Lower lobe of right lung (tissue), 2 donors: ENCODE measurements at regions not wholly inside any gene's neighbourhood (a gene's known extent, or its start where the extent isn't known, plus 50 kb on each side); places are given as distances from the start of the nearest gene placed in this dataset.

Experiments used
- ATAC-seq, 2 donors: fragments of 200-7000 bp; cut with Tn5 transposase; one replicate each; pipeline ENCODE4 v1.9.1; 2020 to 2022; ENCODE audit warnings: mild to moderate bottlenecking in 2 of 2, moderate library complexity in 2 of 2
- DNase-seq: peaks from one replicate; pipeline ENCODE4 v3.0.0-alpha.2; 2020
- H3K27ac ChIP-seq: fragments of 200-600 bp; one replicate; pipeline ENCODE4 v1.8.0; 2022
- H3K27me3 ChIP-seq: fragments of 200-600 bp; one replicate; pipeline ENCODE4 v1.8.0; 2022; ENCODE audit warnings: low read depth
- H3K36me3 ChIP-seq: fragments of 200-600 bp; one replicate; pipeline ENCODE4 v1.8.0; 2022; ENCODE audit warnings: mild to moderate bottlenecking
- H3K4me1 ChIP-seq: fragments of 200-600 bp; one replicate; pipeline ENCODE4 v1.8.0; 2022
- H3K4me3 ChIP-seq: fragments of 200-600 bp; one replicate; pipeline ENCODE4 v1.8.0; 2022; ENCODE audit warnings: mild to moderate bottlenecking
- H3K9me3 ChIP-seq: fragments of 200-600 bp; one replicate; pipeline ENCODE4 v1.8.0; 2022
- intact Hi-C: fragments of 100-400 bp; cut with DNase I; formaldehyde crosslinking; loops from one replicate; pipeline ENCODE4 v1.11.0; 2022
- TF ChIP-seq, protein P1 (sequence below): fragments of 200-600 bp; IDR thresholded peaks from one replicate; pipeline ENCODE4 v1.8.0; 2022; ENCODE audit warnings: antibody characterized with exemption, mild to moderate bottlenecking
- donor health status: DM: no; HTN: yes; CAD: no; lungs with severe emphysema.

DNA sequence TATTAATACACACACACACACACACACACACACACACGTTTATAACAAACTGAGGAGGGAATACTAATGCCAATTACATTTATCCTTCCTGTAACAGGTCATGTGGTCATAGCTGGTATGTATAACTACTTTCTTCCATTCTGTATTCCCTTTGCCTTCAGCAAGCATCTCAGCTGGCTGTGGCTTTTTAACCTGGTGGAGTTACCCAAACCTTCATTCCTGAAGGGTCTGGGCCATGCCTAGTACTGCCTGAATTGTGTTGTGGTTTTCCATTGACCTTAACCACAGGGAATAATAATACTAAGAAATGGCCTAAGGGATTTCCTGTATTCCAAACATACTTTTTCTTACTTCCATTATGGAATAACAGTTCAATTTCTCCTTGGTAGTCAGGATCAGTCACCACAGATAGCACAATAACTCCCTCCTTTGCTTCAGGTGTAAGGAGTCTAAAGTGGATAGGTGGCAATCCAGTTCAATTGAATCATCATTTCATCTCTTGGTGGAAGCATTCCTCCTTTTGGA lies 222.2 kb upstream of the MEF2C start:
- ATAC-seq = no peak
- intact Hi-C loops = no loop called here
- TF ChIP-seq, protein P1, sequence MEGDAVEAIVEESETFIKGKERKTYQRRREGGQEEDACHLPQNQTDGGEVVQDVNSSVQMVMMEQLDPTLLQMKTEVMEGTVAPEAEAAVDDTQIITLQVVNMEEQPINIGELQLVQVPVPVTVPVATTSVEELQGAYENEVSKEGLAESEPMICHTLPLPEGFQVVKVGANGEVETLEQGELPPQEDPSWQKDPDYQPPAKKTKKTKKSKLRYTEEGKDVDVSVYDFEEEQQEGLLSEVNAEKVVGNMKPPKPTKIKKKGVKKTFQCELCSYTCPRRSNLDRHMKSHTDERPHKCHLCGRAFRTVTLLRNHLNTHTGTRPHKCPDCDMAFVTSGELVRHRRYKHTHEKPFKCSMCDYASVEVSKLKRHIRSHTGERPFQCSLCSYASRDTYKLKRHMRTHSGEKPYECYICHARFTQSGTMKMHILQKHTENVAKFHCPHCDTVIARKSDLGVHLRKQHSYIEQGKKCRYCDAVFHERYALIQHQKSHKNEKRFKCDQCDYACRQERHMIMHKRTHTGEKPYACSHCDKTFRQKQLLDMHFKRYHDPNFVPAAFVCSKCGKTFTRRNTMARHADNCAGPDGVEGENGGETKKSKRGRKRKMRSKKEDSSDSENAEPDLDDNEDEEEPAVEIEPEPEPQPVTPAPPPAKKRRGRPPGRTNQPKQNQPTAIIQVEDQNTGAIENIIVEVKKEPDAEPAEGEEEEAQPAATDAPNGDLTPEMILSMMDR = no peak

DNA sequence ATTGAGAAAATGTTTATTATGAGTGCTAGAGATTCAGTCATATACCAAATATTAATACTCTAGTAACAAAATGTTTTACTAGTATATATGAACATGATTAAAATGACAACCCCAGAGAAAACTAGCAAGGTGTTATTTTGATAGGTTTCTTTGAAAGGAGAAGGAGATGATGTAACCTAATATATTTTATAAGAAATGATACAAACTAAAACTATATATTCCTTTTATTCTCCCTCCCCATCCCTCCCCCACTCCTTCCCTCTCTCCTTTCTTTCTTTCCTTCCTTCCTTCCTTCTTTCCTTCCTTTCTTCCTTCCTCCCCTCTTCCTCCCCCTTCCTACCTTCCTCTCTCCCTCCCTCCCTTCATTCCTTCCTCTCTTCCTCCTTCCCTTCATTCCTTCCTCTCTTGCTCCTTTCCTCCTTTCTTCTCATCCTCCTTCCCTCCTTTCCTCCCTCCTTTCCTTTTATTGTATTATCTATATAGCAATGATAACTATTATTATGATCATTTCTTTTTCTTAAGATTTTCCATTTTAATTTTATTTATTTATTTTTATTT lies 215.3 kb upstream of the MEF2C start:
- intact Hi-C loops = no loop called here
- no peak overlapping the region for H3K4me3 ChIP-seq

More for the DNA sequence above, 222.2 kb upstream of the MEF2C start:
- Histone ChIP-seq H3K4me1 (no peaks in the 10 kb centered on the region), H3K27ac (no peak overlapping the region), H3K36me3 (no peaks in the 10 kb centered on the region), H3K4me3 (no peak overlapping the region), H3K9me3 (no peaks in the 10 kb centered on the region), H3K27me3 (no peaks in the 10 kb centered on the region)
- DNase-seq = no peak

DNA sequence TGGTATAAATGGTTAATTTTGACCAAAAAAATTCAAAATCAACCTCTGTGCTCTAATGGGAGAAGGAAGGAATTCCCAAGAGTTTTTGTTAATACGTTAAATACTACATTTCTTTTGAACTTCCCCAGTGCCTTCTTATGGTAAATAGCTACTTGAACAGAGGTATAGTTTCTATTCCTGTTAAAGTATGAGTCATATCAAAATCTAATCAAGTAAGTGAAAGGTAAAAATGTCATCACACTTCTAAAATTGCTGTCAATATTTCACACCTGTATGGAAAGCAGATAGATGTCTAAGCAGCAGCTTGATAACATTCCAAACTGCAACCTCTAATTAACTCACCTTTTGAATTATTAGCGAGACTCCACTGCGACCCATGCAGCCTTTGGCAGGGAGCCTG lies 214.1 kb upstream of the MEF2C start:
- Histone ChIP-seq H3K27me3 (no peaks in the 10 kb centered on the region), H3K9me3 (no peaks in the 10 kb centered on the region), H3K36me3 (no peaks in the 10 kb centered on the region), H3K27ac (no peak overlapping the region), H3K4me1 (no peaks in the 10 kb centered on the region), H3K4me3 (no peak overlapping the region)
- intact Hi-C loops = no loop called here
- DNase-seq = no peak
- TF ChIP-seq, protein P1 = no peak
- ATAC-seq = no peak

More for the DNA sequence above, 215.3 kb upstream of the MEF2C start:
- no peak for DNase-seq
- Histone ChIP-seq H3K4me1 (no peaks in the 10 kb centered on the region), H3K27ac (no peak overlapping the region), H3K36me3 (no peaks in the 10 kb centered on the region), H3K27me3 (no peaks in the 10 kb centered on the region), H3K9me3 (no peaks in the 10 kb centered on the region)
- TF ChIP-seq, protein P1 = no peak
- no peak for ATAC-seq

DNA sequence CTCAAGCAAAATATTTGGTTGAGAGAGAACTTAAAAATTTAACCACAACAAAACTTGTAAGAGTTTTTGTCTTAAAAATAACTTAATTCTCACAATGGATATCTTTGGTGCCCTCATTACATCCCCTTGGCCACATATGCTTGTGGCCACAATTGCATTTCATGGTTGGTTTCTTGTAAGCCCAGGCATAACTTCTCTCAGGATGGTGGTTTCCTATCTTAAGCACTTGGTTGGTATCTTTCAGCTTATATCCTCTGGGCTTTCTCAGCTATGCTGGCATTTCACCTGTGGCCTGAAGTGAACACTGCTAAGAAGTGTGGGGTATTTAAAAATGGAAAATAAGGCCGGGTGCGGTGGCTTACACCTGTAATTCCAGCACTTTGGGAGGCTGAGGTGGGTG lies 212.4 kb upstream of the MEF2C start:
- H3K27ac ChIP-seq = no peak overlapping the region
- DNase-seq (no peak), ATAC-seq (no peak)
- H3K27me3 ChIP-seq = no peaks in the 10 kb centered on the region
- no peak overlapping the region for H3K4me3 ChIP-seq
- no peaks in the 10 kb centered on the region for H3K4me1 ChIP-seq
- H3K36me3 ChIP-seq = no peaks in the 10 kb centered on the region
- H3K9me3 ChIP-seq = no peaks in the 10 kb centered on the region
- TF ChIP-seq, protein P1 = no peak
- intact Hi-C loops = no loop called here

DNA sequence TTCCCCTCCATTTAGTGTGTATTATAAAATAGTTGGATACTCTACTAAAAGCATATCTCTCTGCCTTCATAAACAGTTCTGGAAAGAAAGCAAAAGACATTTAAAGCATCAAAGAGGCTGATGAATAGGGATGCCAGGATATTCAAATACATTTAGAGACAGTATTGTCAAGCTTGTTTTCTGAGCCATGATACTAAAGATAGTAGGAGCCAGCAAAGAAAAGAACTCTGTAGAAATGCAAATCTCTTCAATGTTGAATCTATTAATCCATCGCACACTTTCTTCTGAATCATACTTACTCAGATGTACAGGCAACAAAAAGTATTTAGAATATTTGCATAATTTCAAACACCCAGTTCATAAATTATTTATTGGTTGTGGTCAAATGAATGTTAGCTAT lies 207.1 kb upstream of the MEF2C start:
- DNase-seq (no peak), ATAC-seq (no peak)
- H3K27me3 ChIP-seq = no peaks in the 10 kb centered on the region
- no peak overlapping the region for H3K27ac ChIP-seq
- no peaks in the 10 kb centered on the region for H3K36me3 ChIP-seq
- H3K9me3 ChIP-seq = no peaks in the 10 kb centered on the region
- intact Hi-C loops = no loop called here
- H3K4me3 ChIP-seq = no peak overlapping the region
- H3K4me1 ChIP-seq = no peaks in the 10 kb centered on the region
- TF ChIP-seq, protein P1 = no peak
